Liver (tissue), 8 donors: ENCODE measurements at regions not wholly inside any gene's neighbourhood (a gene's known extent, or its start where the extent isn't known, plus 50 kb on each side); places are given as distances from the start of the nearest gene placed in this dataset.

ENCODE experiments used
- DNase-seq: peaks from one replicate; pipeline ENCODE4 v3.0.0-alpha.2; 2017; ENCODE audit warnings: low spot score
- H3K27ac ChIP-seq, 2 donors: one replicate each; pipeline ENCODE4 v1.7.0; 2013; ENCODE audit warnings: inconsistent platforms in 2 of 2, low read length in 2 of 2, control low read depth in 1 of 2, low read depth in 1 of 2, mild to moderate bottlenecking in 1 of 2
- H3K27me3 ChIP-seq, 4 donors: one replicate each; pipeline versions ENCODE4 v1.6.1 to v1.7.0; 2013; ENCODE audit warnings: low read length in 3 of 4, inconsistent platforms in 1 of 4, mild to moderate bottlenecking in 1 of 4, moderate library complexity in 1 of 4; ENCODE audit not compliant: control insufficient read depth in 4 of 4, insufficient read depth in 4 of 4
- H3K36me3 ChIP-seq, 4 donors: one replicate each; pipeline versions ENCODE4 v1.6.1 to v1.7.0; 2013; ENCODE audit warnings: low read length in 3 of 4, mild to moderate bottlenecking in 3 of 4, low read depth in 1 of 4, moderate library complexity in 1 of 4; ENCODE audit not compliant: control insufficient read depth in 4 of 4, insufficient read depth in 3 of 4
- H3K4me1 ChIP-seq, 4 donors: one replicate each; pipeline versions ENCODE4 v1.6.1 to v1.7.0; 2013; ENCODE audit warnings: low read length in 3 of 4, mild to moderate bottlenecking in 3 of 4, moderate library complexity in 1 of 4; ENCODE audit not compliant: control insufficient read depth in 4 of 4, insufficient read depth in 4 of 4
- H3K4me3 ChIP-seq, 3 donors: one replicate each; pipeline versions ENCODE4 v1.6.1 to v1.7.0; 2013; ENCODE audit warnings: low read length in 3 of 3, control low read depth in 1 of 3, low read depth in 1 of 3, mild to moderate bottlenecking in 1 of 3
- H3K9ac ChIP-seq, 2 donors: one replicate each; pipeline ENCODE4 v1.7.0; 2013; ENCODE audit warnings: low read length in 2 of 2, mild to moderate bottlenecking in 2 of 2, moderate library complexity in 2 of 2, control low read depth in 1 of 2, low read depth in 1 of 2
- H3K9me3 ChIP-seq, 4 donors: one replicate each; pipeline versions ENCODE4 v1.6.1 to v1.7.0; 2013; ENCODE audit warnings: low read length in 3 of 4; ENCODE audit not compliant: control insufficient read depth in 4 of 4
- FOXA1 ChIP-seq: IDR thresholded peaks from 2 replicates; pipeline ENCODE4 v1.6.1; 2016; ENCODE audit warnings: antibody characterized with exemption
- FOXA2 ChIP-seq: IDR thresholded peaks from 2 replicates; pipeline ENCODE4 v1.6.1; 2016; ENCODE audit warnings: antibody characterized with exemption
- HNF4A ChIP-seq, 2 donors: conservative IDR thresholded peaks; 2 replicates each; pipeline ENCODE4 v1.6.1; 2016; ENCODE audit warnings: antibody characterized with exemption in 2 of 2, mild to moderate bottlenecking in 2 of 2
- JUND ChIP-seq, 2 donors: IDR thresholded peaks; 2 replicates each; pipeline ENCODE4 v1.6.1; 2016; ENCODE audit warnings: antibody characterized with exemption in 2 of 2
- MAX ChIP-seq: IDR thresholded peaks from 2 replicates; pipeline ENCODE4 v1.6.1; 2016; ENCODE audit warnings: antibody characterized with exemption
- RAD21 ChIP-seq, 2 donors: IDR thresholded peaks; 2 replicates each; pipeline ENCODE4 v1.6.1; 2016; ENCODE audit warnings: antibody characterized with exemption in 2 of 2, mild to moderate bottlenecking in 2 of 2
- REST ChIP-seq: IDR thresholded peaks from 2 replicates; pipeline ENCODE4 v1.6.1; 2016; ENCODE audit warnings: antibody characterized with exemption, mild to moderate bottlenecking
- RXRA ChIP-seq, 2 donors: IDR thresholded peaks; 2 replicates each; pipeline ENCODE4 v1.6.1; 2017 to 2018; ENCODE audit warnings: antibody characterized with exemption in 2 of 2, mild to moderate bottlenecking in 1 of 2
- WGBS: extraction: QIAGEN DNeasy Blood & Tissue Kit; methylation state at CpG from one replicate; pipeline ENCODE4 v1.1.7; 2013; 5-methylcytosine and 5-hydroxymethylcytosine counted together
- TF ChIP-seq, protein P1 (sequence below): IDR thresholded peaks from 2 replicates; pipeline ENCODE4 v1.6.1; 2016; ENCODE audit warnings: antibody characterized with exemption
- TF ChIP-seq, protein P2 (sequence below): fragments of 150-350 bp; IDR thresholded peaks from 2 replicates; pipeline ENCODE4 v1.5.1; 2017; ENCODE audit warnings: improper control_type of control experiment, low read depth, low read length; ENCODE audit not compliant: missing input control
- donor health status: healthy.
- donor health status: healthy.
- donor health status: healthy.
- donor health status: healthy.
- donor health status: healthy.

GRCh38 chr22:49134076-49134475, 693.6 kb downstream of the BRD1 start:
- no peak overlapping the region for H3K4me3 ChIP-seq
- DNase-seq: no peak
- no peaks in the 10 kb centered on the region for H3K4me1 ChIP-seq
- H3K9ac ChIP-seq: no peak overlapping the region
- H3K27ac ChIP-seq: no peak overlapping the region
- H3K27me3 ChIP-seq: peaks cover 0 to 3% (median 0%) of the 10 kb centered on the region in 4 donors
- H3K36me3 ChIP-seq: no peaks in the 10 kb centered on the region
- no peaks in the 10 kb centered on the region for H3K9me3 ChIP-seq
- WGBS: 86% methylated on average over 13 of the region's 13 CpGs
- TF ChIP-seq, protein P1, sequence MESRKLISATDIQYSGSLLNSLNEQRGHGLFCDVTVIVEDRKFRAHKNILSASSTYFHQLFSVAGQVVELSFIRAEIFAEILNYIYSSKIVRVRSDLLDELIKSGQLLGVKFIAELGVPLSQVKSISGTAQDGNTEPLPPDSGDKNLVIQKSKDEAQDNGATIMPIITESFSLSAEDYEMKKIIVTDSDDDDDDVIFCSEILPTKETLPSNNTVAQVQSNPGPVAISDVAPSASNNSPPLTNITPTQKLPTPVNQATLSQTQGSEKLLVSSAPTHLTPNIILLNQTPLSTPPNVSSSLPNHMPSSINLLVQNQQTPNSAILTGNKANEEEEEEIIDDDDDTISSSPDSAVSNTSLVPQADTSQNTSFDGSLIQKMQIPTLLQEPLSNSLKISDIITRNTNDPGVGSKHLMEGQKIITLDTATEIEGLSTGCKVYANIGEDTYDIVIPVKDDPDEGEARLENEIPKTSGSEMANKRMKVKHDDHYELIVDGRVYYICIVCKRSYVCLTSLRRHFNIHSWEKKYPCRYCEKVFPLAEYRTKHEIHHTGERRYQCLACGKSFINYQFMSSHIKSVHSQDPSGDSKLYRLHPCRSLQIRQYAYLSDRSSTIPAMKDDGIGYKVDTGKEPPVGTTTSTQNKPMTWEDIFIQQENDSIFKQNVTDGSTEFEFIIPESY: no peak
- TF ChIP-seq FOXA1 (no peak), JUND (IDR thresholded peaks at IDR 0.05) (no peak), HNF4A (conservative IDR thresholded peaks at IDR 0.05) (no peak), FOXA2 (no peak)

GRCh38 chr22:49133541-49133940, 694.1 kb downstream of the BRD1 start:
- WGBS: 45% methylated on average over 5 of the region's 5 CpGs
- Histone ChIP-seq H3K9me3 (no peaks in the 10 kb centered on the region), H3K36me3 (no peaks in the 10 kb centered on the region), H3K4me1 (no peaks in the 10 kb centered on the region), H3K4me3 (no peak overlapping the region), H3K27me3 (peaks cover 0 to 3% (median 0%) of the 10 kb centered on the region in 4 donors), H3K27ac (no peak overlapping the region), H3K9ac (no peak overlapping the region)
- DNase-seq: no peak
- no peak for TF ChIP-seq JUND (IDR thresholded peaks at IDR 0.05)

GRCh38 chr22:49132009-49132408, 695.7 kb downstream of the BRD1 start:
- H3K9me3 ChIP-seq: no peaks in the 10 kb centered on the region
- H3K4me3 ChIP-seq: no peak overlapping the region
- no peak overlapping the region for H3K27ac ChIP-seq
- no peak for TF ChIP-seq RAD21 (IDR thresholded peaks at IDR 0.05)
- TF ChIP-seq RXRA (IDR thresholded peaks at IDR 0.05): no peak
- TF ChIP-seq REST: no peak
- TF ChIP-seq MAX: no peak
- TF ChIP-seq FOXA1: no peak
- TF ChIP-seq, protein P2, sequence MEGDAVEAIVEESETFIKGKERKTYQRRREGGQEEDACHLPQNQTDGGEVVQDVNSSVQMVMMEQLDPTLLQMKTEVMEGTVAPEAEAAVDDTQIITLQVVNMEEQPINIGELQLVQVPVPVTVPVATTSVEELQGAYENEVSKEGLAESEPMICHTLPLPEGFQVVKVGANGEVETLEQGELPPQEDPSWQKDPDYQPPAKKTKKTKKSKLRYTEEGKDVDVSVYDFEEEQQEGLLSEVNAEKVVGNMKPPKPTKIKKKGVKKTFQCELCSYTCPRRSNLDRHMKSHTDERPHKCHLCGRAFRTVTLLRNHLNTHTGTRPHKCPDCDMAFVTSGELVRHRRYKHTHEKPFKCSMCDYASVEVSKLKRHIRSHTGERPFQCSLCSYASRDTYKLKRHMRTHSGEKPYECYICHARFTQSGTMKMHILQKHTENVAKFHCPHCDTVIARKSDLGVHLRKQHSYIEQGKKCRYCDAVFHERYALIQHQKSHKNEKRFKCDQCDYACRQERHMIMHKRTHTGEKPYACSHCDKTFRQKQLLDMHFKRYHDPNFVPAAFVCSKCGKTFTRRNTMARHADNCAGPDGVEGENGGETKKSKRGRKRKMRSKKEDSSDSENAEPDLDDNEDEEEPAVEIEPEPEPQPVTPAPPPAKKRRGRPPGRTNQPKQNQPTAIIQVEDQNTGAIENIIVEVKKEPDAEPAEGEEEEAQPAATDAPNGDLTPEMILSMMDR: no peak
- TF ChIP-seq FOXA2: no peak
- TF ChIP-seq, protein P1: no peak
- no peak for DNase-seq
- 51% methylated on average over 9 of the region's 9 CpGs for WGBS
- H3K9ac ChIP-seq: no peak overlapping the region
- H3K36me3 ChIP-seq: no peaks in the 10 kb centered on the region
- peaks cover 0 to 3% (median 0%) of the 10 kb centered on the region in 4 donors for H3K27me3 ChIP-seq
- H3K4me1 ChIP-seq: no peaks in the 10 kb centered on the region
